AG04449 (cell line): ENCODE measurements at regions not wholly inside any gene's neighbourhood (a gene's known extent, or its start where the extent isn't known, plus 50 kb on each side); places are given as distances from the start of the nearest gene placed in this dataset.

ENCODE experiments used
- CTCF ChIA-PET: fragments of 350-600 bp; formaldehyde crosslinking; extraction: SDS; loops from one replicate; lab custom pipeline; 2021; ENCODE audit warnings: antibody characterized with exemption; lab: Yijun Ruan, JAX
- POLR2A ChIA-PET: fragments of 400-600, 350-600 bp; formaldehyde crosslinking; extraction: SDS; loops from one replicate; lab custom pipeline; 2020; ENCODE audit warnings: antibody characterized with exemption, inconsistent platforms; lab: Yijun Ruan, JAX
- DNase-seq: peaks from one replicate; pipeline ENCODE4 v3.0.0-alpha.2; 2010; ENCODE audit warnings: low read depth, low spot score
- H3K4me3 ChIP-seq: 2 replicates; pipeline ENCODE4 v1.5.1; 2011; ENCODE audit warnings: low read depth, mild to moderate bottlenecking, control low read depth, low read length
- CTCF ChIP-seq: IDR thresholded peaks from one replicate; pipeline ENCODE4 v1.5.1; 2011; ENCODE audit warnings: mild to moderate bottlenecking, moderate library complexity, low read length, control low read depth, inconsistent platforms; ENCODE audit not compliant: insufficient read depth; ENCODE audit errors: missing control alignments

- ChIA-PET POLR2A (no interaction called here), CTCF (no interaction called here)
- no peak for DNase-seq
- no peak overlapping the region for H3K4me3 ChIP-seq
- TF ChIP-seq CTCF: no peak
Measured at GRCh38 chr6:117126213-117126612, 139.1 kb upstream of the VGLL2 start.

- no peak overlapping the region for H3K4me3 ChIP-seq
- no peak for TF ChIP-seq CTCF
- CTCF ChIA-PET: no interaction called here
- POLR2A ChIA-PET: no interaction called here
- no peak for DNase-seq
Measured at GRCh38 chr6:117128052-117128451, 137.3 kb upstream of the VGLL2 start.

GRCh38 chr6:117130125-117130524, 135.2 kb upstream of the VGLL2 start:
- ChIA-PET POLR2A (no interaction called here), CTCF (no interaction called here)
- TF ChIP-seq CTCF: no peak
- H3K4me3 ChIP-seq: no peak overlapping the region
- DNase-seq: no peak

GRCh38 chr6:117136702-117137101, 128.7 kb upstream of the VGLL2 start:
- H3K4me3 ChIP-seq: no peak overlapping the region
- ChIA-PET CTCF (no interaction called here), POLR2A (no interaction called here)
- no peak for DNase-seq
- TF ChIP-seq CTCF: no peak

GRCh38 chr6:117137711-117138110, 127.6 kb upstream of the VGLL2 start:
- CTCF ChIA-PET: no interaction called here
- TF ChIP-seq CTCF: no peak
- POLR2A ChIA-PET: no interaction called here
- DNase-seq: no peak
- no peak overlapping the region for H3K4me3 ChIP-seq

GRCh38 chr6:117138425-117138824, 126.9 kb upstream of the VGLL2 start:
- POLR2A ChIA-PET: no interaction called here
- DNase-seq: no peak
- H3K4me3 ChIP-seq: no peak overlapping the region
- CTCF ChIA-PET: no interaction called here
- TF ChIP-seq CTCF: no peak
